Nucleus accumbens (tissue), 56 donors: ENCODE measurements at regions not wholly inside any gene's neighbourhood (a gene's known extent, or its start where the extent isn't known, plus 50 kb on each side); places are given as distances from the start of the nearest gene placed in this dataset.
"Not testable (repeated sequence)": the region's sequence is repeated elsewhere in the genome, so short reads cannot be mapped to it uniquely, and the experiment has no call there.

Experiments used
- DNase-seq, 56 donors: peaks; one replicate each; lab custom pipeline; 2025; lab: John Stamatoyannopoulos, UW

- DNase-seq: no peak
Observed at GRCh38 chr6:132062626-132063025, 111.5 kb upstream of the CCN2 start.

GRCh38 chr6:132061381-132061780 lies 110.2 kb upstream of the CCN2 start:
- no peak for DNase-seq

- DNase-seq: no peak
Observed at GRCh38 chr6:132060591-132060990, 109.4 kb upstream of the CCN2 start.

GRCh38 chr6:132058975-132059374 lies 107.8 kb upstream of the CCN2 start:
- DNase-seq: no peak

GRCh38 chr6:132054525-132054924 lies 103.4 kb upstream of the CCN2 start:
- DNase-seq: no peak

- no peak for DNase-seq
Observed at GRCh38 chr6:132053511-132053910, 102.3 kb upstream of the CCN2 start.

- no peak for DNase-seq
Observed at GRCh38 chr6:132052096-132052495, 100.9 kb upstream of the CCN2 start.

- DNase-seq: no peak
Observed at GRCh38 chr6:132045877-132046276, 94.7 kb upstream of the CCN2 start.

GRCh38 chr6:132043148-132043547 lies 92.0 kb upstream of the CCN2 start:
- no peak for DNase-seq

- DNase-seq: no peak
Observed at GRCh38 chr6:132041706-132042105, 90.5 kb upstream of the CCN2 start.

- DNase-seq: no peak
Observed at GRCh38 chr6:132028029-132028428, 76.9 kb upstream of the CCN2 start.

GRCh38 chr6:132025468-132025867 lies 74.3 kb upstream of the CCN2 start:
- DNase-seq: no peak

- no peak for DNase-seq
Observed at GRCh38 chr6:132023490-132023889, 72.3 kb upstream of the CCN2 start.

GRCh38 chr6:132021552-132022375 lies 70.6 kb upstream of the CCN2 start:
- no peak for DNase-seq

- not testable (repeated sequence) for DNase-seq
Observed at GRCh38 chr6:132020918-132021317, 69.7 kb upstream of the CCN2 start.

- DNase-seq: no peak
Observed at GRCh38 chr6:132020138-132020581, 69.0 kb upstream of the CCN2 start.

- DNase-seq: no peak
Observed at GRCh38 chr6:132019586-132019985, 68.4 kb upstream of the CCN2 start.

- no peak for DNase-seq
Observed at GRCh38 chr6:132017942-132018341, 66.8 kb upstream of the CCN2 start.

- no peak for DNase-seq
Observed at GRCh38 chr6:132016396-132016795, 65.2 kb upstream of the CCN2 start.

- no peak for DNase-seq
Observed at GRCh38 chr6:132011582-132011981, 60.4 kb upstream of the CCN2 start.

- DNase-seq: no peak
Observed at GRCh38 chr6:132009175-132009574, 58.0 kb upstream of the CCN2 start.

- DNase-seq: no peak
Observed at GRCh38 chr6:132007474-132008190, 56.5 kb upstream of the CCN2 start.
